ENCODE measurements at regions not wholly inside any gene's neighbourhood (a gene's known extent, or its start where the extent isn't known, plus 50 kb on each side); places are given as distances from the start of the nearest gene placed in this dataset.

GRCh38 chr16:65499566-65499965 is 377.7 kb upstream of the CDH11 start (continued):
- no peak for TF ChIP-seq SUZ12 (IDR thresholded peaks at IDR 0.05; ENCODE audit: low read length)
- no peak for TF ChIP-seq CBX8 (IDR thresholded peaks at IDR 0.05; ENCODE audit: borderline replicate concordance, low read depth, low read length)
- no peak for TF ChIP-seq POLR2A (IDR thresholded peaks at IDR 0.05; ENCODE audit: control extremely low read depth in 1 of 2, low read depth in 2 of 2, low read length in 2 of 2)
- TF ChIP-seq USF2 (IDR thresholded peaks at IDR 0.05; ENCODE audit: low read length) = no peak
- TF ChIP-seq KDM4A (IDR thresholded peaks at IDR 0.05; ENCODE audit: low read depth, low read length, severe bottlenecking) = no peak

Data from H1 (cell line).